ENCODE measurements at regions not wholly inside any gene's neighbourhood (a gene's known extent, or its start where the extent isn't known, plus 50 kb on each side); places are given as distances from the start of the nearest gene placed in this dataset.

DNA sequence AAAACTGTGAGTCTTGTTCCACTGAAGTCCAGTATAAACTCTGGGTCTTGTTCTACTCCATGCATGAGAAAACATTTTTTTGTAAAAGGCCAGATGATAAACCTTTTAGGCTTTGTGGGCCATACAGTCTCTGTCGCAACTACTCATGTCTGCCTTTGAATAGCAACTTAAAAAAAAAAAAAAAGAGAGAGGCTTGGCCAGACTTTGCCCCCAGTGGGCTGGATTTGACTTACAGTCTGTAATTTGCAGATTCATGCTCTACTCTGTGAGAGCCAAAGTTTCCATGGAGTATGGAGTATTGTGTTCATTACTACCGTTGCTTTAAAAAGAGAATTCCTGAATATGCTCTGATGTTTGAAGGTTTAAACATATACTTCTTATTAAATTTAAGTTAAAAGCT is 654.9 kb upstream of the PKN2 start:
- no peaks in the 10 kb centered on the region for H3K27me3 ChIP-seq (ENCODE audit: low read depth)
- no peak for ATAC-seq
- no peak for DNase-seq
- no peak overlapping the region for H3K27ac ChIP-seq
- no peak overlapping the region for H3K4me3 ChIP-seq
- no peaks in the 10 kb centered on the region for H3K9me3 ChIP-seq
- intact Hi-C loops (cut with DNase I), result no loop called here
- no peaks in the 10 kb centered on the region for H3K4me1 ChIP-seq
- TF ChIP-seq, protein P1, sequence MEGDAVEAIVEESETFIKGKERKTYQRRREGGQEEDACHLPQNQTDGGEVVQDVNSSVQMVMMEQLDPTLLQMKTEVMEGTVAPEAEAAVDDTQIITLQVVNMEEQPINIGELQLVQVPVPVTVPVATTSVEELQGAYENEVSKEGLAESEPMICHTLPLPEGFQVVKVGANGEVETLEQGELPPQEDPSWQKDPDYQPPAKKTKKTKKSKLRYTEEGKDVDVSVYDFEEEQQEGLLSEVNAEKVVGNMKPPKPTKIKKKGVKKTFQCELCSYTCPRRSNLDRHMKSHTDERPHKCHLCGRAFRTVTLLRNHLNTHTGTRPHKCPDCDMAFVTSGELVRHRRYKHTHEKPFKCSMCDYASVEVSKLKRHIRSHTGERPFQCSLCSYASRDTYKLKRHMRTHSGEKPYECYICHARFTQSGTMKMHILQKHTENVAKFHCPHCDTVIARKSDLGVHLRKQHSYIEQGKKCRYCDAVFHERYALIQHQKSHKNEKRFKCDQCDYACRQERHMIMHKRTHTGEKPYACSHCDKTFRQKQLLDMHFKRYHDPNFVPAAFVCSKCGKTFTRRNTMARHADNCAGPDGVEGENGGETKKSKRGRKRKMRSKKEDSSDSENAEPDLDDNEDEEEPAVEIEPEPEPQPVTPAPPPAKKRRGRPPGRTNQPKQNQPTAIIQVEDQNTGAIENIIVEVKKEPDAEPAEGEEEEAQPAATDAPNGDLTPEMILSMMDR (IDR thresholded peaks at IDR 0.05), result no peak
- H3K36me3 ChIP-seq, result no peaks in the 10 kb centered on the region

DNA sequence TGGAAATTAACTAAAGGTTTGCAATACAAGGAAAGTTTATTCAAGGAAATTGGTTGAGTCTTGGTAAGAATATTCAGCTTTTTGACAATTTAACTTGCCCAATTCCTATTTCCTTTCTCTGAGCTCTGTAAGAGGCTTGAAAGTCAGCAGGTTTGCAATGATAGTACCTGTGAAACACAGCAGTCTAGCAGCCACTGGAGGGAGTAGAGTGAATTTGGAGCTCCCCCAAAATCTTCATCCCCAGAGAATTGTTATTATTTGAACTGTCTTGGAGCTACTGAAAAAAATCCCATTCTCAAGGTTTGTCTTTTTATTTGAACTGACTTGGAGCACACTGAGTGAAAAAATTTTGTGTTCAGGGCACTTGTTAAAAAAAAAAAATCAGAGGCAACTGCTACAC is 654.2 kb upstream of the PKN2 start:
- Histone ChIP-seq H3K9me3 (no peaks in the 10 kb centered on the region), H3K4me1 (no peaks in the 10 kb centered on the region), H3K27me3 (ENCODE audit: low read depth) (no peaks in the 10 kb centered on the region), H3K4me3 (no peak overlapping the region), H3K36me3 (no peaks in the 10 kb centered on the region), H3K27ac (no peak overlapping the region)
- no peak for ATAC-seq
- intact Hi-C loops (cut with DNase I), result no loop called here
- no peak for DNase-seq
- TF ChIP-seq, protein P1 (IDR thresholded peaks at IDR 0.05), result no peak

DNA sequence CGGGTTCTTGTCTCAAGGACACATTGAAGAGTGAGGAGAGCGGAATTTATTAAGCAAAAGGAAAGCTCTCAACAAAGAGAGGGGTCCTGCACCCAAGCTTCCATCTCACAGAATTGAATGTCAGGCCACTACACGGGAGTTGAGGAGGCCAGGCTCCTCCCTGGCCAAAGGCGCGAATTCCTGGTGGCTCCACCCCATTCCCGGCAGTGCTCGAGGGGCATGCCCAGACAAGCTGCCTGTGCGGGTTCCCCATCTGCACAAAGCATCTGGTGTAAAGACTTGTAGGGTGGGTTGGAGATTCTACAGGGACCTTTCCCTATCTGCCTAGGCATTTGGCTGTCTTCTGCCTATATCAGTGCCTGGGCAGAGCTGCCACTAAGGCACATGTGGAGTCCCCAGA is 648.5 kb upstream of the PKN2 start:
- H3K4me1 ChIP-seq, result no peaks in the 10 kb centered on the region
- no peaks in the 10 kb centered on the region for H3K36me3 ChIP-seq
- H3K27ac ChIP-seq, result no peak overlapping the region
- H3K4me3 ChIP-seq, result no peak overlapping the region
- intact Hi-C loops (cut with DNase I), result no loop called here
- no peaks in the 10 kb centered on the region for H3K27me3 ChIP-seq (ENCODE audit: low read depth)
- ATAC-seq (no peak), DNase-seq (no peak)
- TF ChIP-seq, protein P1 (IDR thresholded peaks at IDR 0.05), result no peak
- no peaks in the 10 kb centered on the region for H3K9me3 ChIP-seq

DNA sequence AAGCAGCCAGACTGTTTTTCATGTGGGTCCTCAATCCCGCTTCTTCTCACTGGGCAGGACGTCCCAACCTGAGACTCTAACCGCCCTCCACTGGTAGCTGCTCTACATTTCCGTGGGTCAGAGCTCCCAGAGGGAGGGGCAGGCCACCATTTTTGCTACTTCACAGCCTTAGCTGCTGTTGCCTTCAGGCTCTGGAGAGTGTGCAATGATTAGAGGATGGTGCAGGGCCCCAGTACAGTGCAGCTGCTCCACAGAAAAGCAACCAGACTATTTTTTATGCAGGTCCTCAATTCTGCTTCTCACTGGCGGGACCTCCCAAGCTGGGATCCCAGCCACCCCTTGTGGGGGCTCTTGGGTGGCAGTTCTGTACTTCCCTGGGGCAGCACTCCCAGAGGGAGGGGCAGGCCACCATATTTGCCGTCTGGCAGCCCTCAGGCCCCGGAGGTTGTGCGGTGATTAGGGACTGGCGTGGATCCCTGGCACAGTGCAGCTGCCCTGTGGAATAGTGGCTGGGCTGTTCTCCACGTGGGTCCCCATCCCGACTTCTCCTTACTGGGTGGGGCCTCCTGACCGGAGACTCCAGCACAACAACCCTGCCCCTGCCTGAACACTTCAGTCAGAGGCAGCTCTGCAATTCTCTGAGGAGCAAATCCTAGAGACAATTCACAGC is 647.6 kb upstream of the PKN2 start:
- DNase-seq, result no peak
- Histone ChIP-seq H3K36me3 (no peaks in the 10 kb centered on the region), H3K4me1 (no peaks in the 10 kb centered on the region), H3K27ac (no peak overlapping the region), H3K9me3 (peaks cover 6% of the 10 kb centered on the region), H3K27me3 (ENCODE audit: low read depth) (no peaks in the 10 kb centered on the region), H3K4me3 (no peak overlapping the region)
- TF ChIP-seq, protein P1 (IDR thresholded peaks at IDR 0.05), result no peak
- ATAC-seq, result peak in 1 of 2 donors; percentile 15
- intact Hi-C loops (cut with DNase I), result no loop called here

DNA sequence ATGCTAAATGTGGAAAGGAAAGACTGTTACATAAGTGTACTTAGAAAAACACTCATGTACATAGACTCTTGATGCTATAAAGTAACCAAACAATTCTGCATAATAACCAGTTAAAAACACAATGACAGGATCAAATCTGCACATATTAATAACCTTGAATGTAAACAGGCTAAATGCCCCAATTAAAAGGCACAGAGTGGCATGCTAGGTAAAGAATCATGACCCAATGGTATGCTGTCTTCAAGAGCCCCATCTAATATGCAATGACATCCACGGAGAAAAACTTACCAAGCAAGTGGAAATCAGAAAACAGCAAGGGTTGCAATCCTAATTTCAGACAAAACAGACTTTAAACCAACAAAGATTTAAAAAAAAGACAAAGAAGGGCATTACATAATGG is 644.8 kb upstream of the PKN2 start:
- Histone ChIP-seq H3K4me3 (no peak overlapping the region), H3K27ac (no peak overlapping the region), H3K9me3 (peaks cover 6% of the 10 kb centered on the region), H3K4me1 (no peaks in the 10 kb centered on the region), H3K36me3 (no peaks in the 10 kb centered on the region), H3K27me3 (ENCODE audit: low read depth) (no peaks in the 10 kb centered on the region)
- ATAC-seq, result no peak
- DNase-seq, result no peak
- TF ChIP-seq, protein P1 (IDR thresholded peaks at IDR 0.05), result no peak
- intact Hi-C loops (cut with DNase I), result no loop called here
